ENCODE measurements at regions not wholly inside any gene's neighbourhood (a gene's known extent, or its start where the extent isn't known, plus 50 kb on each side); places are given as distances from the start of the nearest gene placed in this dataset.

GRCh38 chr2:204432196-204432595, 113.1 kb upstream of the PARD3B start:
- TF ChIP-seq CTCF (IDR thresholded peaks at IDR 0.05 in 4 of 5, conservative IDR thresholded peaks at IDR 0.05 in 1 of 5) (no peak), POLR2A (IDR thresholded peaks at IDR 0.05) (no peak)
